ENCODE measurements at regions not wholly inside any gene's neighbourhood (a gene's known extent, or its start where the extent isn't known, plus 50 kb on each side); places are given as distances from the start of the nearest gene placed in this dataset.
"Not testable (repeated sequence)": the region's sequence is repeated elsewhere in the genome, so short reads cannot be mapped to it uniquely, and the experiment has no call there.

GRCh38 chr9:106728860-106729259 lies 134.1 kb upstream of the ZNF462 start:
- DNase-seq: no peak

- DNase-seq: no peak
Measured at GRCh38 chr9:106731910-106732309, 131.1 kb upstream of the ZNF462 start.

GRCh38 chr9:106733828-106734380 lies 129.1 kb upstream of the ZNF462 start:
- DNase-seq: no peak

- DNase-seq: no peak
Measured at GRCh38 chr9:106737516-106737915, 125.5 kb upstream of the ZNF462 start.

DNA sequence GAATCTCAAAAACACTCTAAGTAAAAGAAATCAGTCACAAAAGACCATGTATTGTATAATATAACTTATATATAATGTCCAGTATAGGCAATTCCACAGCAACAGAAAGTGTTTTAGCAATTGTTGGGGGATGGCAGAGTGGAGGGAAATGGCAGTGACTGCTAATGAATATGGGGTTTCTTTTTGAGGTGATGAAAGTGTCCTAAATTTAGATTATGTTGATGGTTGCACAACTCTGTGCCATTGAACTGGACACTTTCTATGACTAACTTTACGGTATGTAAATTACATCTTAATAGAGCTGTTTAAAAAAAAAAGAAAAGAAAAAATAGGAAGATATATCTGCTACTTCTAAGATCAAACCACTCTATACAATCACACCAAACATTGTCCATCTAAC lies 124.9 kb upstream of the ZNF462 start:
- no peak for DNase-seq

- DNase-seq: no peak
Measured at GRCh38 chr9:106745457-106745856, 117.5 kb upstream of the ZNF462 start.

GRCh38 chr9:106745876-106746275 lies 117.1 kb upstream of the ZNF462 start:
- DNase-seq: no peak

- no peak for DNase-seq
Measured at GRCh38 chr9:106751681-106752080, 111.3 kb upstream of the ZNF462 start.

DNA sequence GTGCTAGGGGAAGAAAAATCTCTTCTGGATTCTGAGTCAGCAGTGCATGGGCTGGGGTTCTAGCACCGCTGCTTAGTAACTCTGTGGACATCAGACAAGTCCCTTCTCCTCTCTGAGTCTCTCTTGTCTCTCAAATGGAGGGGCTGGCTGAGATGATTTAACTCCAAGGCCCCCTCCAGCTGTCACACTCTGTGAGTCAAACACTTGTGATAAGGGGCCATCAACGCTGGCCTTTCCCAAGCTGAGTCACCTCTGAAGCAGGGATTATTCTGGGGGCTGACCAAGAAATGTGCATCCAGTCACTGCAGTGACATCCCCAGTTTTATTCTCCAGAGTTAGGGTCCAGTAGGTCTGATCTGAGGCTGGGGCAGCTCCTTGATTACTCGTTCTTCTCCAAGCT lies 110.4 kb upstream of the ZNF462 start:
- no peak for DNase-seq

DNA sequence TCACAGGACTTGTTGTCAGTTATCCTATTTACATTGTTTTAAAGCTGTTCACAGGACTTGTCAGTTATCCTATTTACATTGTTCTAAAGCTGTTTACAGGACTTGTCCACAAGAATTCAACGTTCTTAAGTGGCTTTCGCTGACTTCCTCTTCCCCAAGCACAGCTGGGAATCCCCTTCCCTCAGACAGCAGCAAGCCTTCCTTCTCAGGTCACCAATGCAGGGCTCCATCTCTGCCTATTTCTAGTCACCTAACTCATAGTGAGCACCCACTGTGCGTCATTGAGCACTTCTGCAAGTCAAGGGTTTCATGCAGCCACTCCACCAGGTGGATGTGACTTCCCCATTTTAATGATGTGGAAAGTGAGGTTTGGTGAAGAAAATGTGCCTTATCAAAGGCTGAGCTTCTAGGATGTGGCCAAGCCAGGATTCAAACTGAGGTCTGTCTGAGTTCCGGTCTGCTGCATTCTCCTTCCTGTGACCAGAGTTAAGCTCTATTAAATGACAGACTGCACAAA lies 109.8 kb upstream of the ZNF462 start:
- DNase-seq: no peak

- peak; percentile 55 for DNase-seq
Measured at GRCh38 chr9:106755736-106756135, 107.2 kb upstream of the ZNF462 start.

GRCh38 chr9:106757514-106757913 lies 105.5 kb upstream of the ZNF462 start:
- no peak for DNase-seq

- peak; percentile 49 for DNase-seq
Measured at GRCh38 chr9:106758911-106759310, 104.1 kb upstream of the ZNF462 start.

DNA sequence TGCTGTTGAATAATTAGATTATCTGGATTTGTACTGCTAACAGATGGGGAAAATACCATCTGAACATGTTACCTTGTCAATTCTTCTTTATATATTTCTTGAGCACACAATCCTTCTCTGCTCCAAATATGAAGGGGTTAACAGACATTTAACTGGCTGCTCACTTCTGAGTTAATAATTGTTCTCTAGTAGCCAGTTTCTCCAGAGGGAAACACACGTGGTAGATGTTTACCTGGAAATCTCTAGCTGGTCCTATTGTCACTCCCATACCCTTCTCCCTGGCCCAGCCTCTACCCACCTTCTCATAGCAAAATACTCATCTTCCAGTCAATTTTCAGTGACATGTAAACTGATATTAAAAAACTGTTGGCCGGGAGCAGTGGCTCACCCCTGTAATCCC lies 101.5 kb upstream of the ZNF462 start:
- DNase-seq: no peak

- no peak for DNase-seq
Measured at GRCh38 chr9:106766616-106767015, 96.3 kb upstream of the ZNF462 start.

GRCh38 chr9:106769331-106769730 lies 93.6 kb upstream of the ZNF462 start:
- DNase-seq: no peak

DNA sequence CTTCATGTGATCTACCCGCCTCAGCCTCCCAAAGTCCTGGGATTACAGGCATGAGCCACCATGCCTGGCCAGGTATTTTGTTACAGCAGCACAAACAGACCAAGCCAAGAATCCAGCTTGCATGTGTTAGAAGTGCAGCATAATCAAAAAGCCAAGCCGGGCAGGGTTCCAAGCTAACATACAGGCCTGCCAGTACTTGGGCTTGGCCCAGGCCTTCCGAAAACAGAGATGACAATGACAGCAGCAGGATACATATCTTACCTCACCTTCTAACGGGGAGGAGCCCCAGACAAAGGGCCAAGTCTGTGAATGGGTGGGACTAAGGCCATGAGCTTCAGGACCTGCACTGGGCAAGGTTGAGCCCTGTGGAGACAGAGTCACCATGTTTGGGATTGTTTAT lies 91.4 kb upstream of the ZNF462 start:
- DNase-seq: peak; percentile 93

DNA sequence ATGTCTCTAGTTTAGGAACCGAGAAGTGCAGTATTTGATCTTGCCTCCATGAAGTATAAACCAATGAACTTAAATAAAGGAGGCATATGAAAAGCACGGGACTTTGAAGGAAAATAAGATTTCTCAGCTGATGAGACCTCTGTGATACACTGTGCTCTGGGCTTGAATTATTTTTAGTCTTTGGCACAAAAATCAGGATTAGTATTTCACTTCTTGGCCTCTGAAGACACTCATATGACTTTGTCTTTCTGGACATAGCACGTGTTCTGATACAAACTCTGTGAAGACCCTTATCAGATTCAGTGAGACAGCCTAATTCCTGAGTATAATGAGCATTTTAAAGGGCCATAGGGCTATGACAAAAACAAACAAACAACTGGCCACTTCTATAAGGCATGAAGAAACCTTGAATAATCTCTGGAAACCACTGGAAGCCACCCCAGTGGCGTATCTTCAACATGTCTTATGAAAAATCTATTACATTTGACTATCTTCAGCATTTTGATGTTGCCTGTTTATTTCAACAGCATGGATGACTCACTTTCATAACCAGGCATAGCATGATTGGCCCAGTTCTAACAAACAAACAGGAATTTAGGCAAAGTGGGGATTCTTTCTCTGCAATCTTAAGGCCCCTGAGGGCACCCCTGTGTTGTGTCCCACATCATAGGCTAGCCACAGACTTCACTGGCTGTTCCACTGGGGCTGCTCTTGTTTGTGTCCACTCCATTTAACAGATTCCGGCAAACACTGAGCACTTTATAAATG lies 90.3 kb upstream of the ZNF462 start:
- DNase-seq: no peak

DNA sequence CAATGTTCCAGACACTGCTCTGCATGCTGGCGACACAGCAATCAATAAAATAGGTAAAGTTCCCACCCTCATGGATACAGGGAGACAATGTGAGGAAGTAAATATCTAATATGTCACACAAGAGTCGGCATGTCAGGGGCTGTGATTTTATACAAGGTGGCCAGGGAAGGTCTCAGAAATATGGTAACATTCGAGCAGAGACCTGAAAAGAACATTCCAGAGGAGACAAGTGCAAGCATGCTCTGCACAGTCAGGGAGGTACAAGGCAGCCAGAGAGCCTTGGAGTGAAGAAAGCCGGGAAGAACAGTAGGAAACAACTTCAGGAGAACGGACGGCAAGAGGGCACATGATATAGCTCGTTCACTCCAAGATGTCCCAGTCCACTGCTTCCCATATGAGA lies 89.2 kb upstream of the ZNF462 start:
- DNase-seq: no peak

- no peak for DNase-seq
Measured at GRCh38 chr9:106775960-106776359, 87.0 kb upstream of the ZNF462 start.

DNA sequence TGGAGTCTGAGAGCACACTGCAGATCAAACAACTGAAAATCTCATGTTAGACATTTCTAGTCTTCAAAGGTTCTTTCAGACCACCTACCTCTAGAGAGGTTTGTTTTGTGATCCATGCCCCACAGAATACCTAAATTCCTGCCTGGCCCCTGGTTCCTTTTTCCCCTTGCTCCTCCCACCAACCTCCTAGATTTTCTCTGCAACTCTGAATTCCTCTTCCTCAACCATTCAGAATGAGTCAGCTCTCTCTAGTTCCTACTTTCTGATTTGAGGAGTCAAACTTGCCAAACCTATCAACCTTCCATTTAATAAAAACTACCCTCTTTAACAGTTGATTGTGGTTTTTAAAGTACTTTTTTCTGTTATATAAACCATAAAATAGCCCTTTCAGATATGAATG lies 83.2 kb upstream of the ZNF462 start:
- no peak for DNase-seq

GRCh38 chr9:106783121-106783520 lies 79.8 kb upstream of the ZNF462 start:
- no peak for DNase-seq

DNA sequence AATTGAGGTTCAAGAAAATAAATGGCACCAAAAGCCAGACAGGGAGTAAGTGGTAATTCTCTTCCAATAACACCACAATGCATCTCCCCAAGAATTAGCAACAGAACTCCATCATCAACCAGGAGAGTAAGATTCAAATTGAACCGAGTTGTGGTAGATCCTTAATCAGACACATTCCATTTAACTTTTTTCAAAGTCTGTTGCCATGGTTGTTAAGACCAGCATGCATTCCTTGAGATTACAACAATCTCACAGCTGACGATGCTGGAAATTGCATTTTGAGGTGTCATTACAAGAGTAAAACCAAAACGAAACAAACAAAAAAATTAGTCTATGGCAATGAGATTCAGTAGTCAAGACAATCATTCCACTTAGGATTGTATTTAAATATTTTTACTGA lies 78.9 kb upstream of the ZNF462 start:
- no peak for DNase-seq

GRCh38 chr9:106785200-106785599 lies 77.8 kb upstream of the ZNF462 start:
- DNase-seq: no peak

DNA sequence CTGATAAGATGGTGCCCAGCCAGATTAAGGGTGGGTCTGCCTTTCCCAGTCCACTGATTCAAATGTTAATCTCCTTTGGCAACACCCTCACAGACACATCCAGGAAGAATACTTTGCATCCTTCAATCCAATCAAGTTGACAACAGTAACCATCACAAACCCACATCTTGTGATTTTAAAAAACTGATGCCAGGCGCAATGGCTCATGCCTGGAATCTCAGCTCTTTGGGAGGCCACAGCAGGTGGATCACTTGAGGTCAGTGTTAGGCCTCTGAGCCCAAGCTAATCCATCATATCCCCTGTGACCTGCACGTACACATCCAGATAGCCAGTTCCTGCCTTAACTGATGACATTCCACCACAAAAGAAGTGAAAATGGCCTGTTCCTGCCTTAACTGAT lies 74.9 kb upstream of the ZNF462 start:
- not testable (repeated sequence) for DNase-seq
